ENCODE measurements at regions not wholly inside any gene's neighbourhood (a gene's known extent, or its start where the extent isn't known, plus 50 kb on each side); places are given as distances from the start of the nearest gene placed in this dataset.

GRCh38 chr10:106302961-106303360, 861.5 kb downstream of the SORCS1 start:
- no peak overlapping the region for H3K4me3 ChIP-seq (replicated peaks; ENCODE audit: low read depth, low read length)
- no peak for TF ChIP-seq CTCF (IDR thresholded peaks at IDR 0.05; ENCODE audit: low read depth, low read length, missing control alignments)
- no peak for DNase-seq (ENCODE audit: extremely low read depth, low read depth)

- no peak overlapping the region for H3K4me3 ChIP-seq (replicated peaks; ENCODE audit: low read depth, low read length)
- no peak for TF ChIP-seq CTCF (IDR thresholded peaks at IDR 0.05; ENCODE audit: low read depth, low read length, missing control alignments)
- no peak for DNase-seq (ENCODE audit: extremely low read depth, low read depth)
Observed at GRCh38 chr10:106301146-106301545, 863.4 kb downstream of the SORCS1 start.

GRCh38 chr10:106296750-106297392, 867.6 kb downstream of the SORCS1 start:
- no peak for DNase-seq (ENCODE audit: extremely low read depth, low read depth)
- H3K4me3 ChIP-seq (replicated peaks; ENCODE audit: low read depth, low read length): no peak overlapping the region
- TF ChIP-seq CTCF (IDR thresholded peaks at IDR 0.05; ENCODE audit: low read depth, low read length, missing control alignments): no peak

GRCh38 chr10:106284802-106285587, 879.5 kb downstream of the SORCS1 start:
- H3K4me3 ChIP-seq (replicated peaks; ENCODE audit: low read depth, low read length): no peak overlapping the region
- no peak for DNase-seq (ENCODE audit: extremely low read depth, low read depth)
- no peak for TF ChIP-seq CTCF (IDR thresholded peaks at IDR 0.05; ENCODE audit: low read depth, low read length, missing control alignments)

GRCh38 chr10:106280896-106281460, 883.5 kb downstream of the SORCS1 start:
- TF ChIP-seq CTCF (IDR thresholded peaks at IDR 0.05; ENCODE audit: low read depth, low read length, missing control alignments): no peak
- no peak overlapping the region for H3K4me3 ChIP-seq (replicated peaks; ENCODE audit: low read depth, low read length)

GRCh38 chr10:106278383-106278782, 886.1 kb downstream of the SORCS1 start:
- no peak for TF ChIP-seq CTCF (IDR thresholded peaks at IDR 0.05; ENCODE audit: low read depth, low read length, missing control alignments)
- no peak for DNase-seq (ENCODE audit: extremely low read depth, low read depth)
- H3K4me3 ChIP-seq (replicated peaks; ENCODE audit: low read depth, low read length): no peak overlapping the region

More at GRCh38 chr10:106280896-106281460, 883.5 kb downstream of the SORCS1 start:
- DNase-seq (ENCODE audit: extremely low read depth, low read depth): no peak

Measured in HFF-Myc (cell line).